ENCODE measurements at regions not wholly inside any gene's neighbourhood (a gene's known extent, or its start where the extent isn't known, plus 50 kb on each side); places are given as distances from the start of the nearest gene placed in this dataset.

GRCh38 chr9:26502311-26502710, 390.3 kb downstream of the CAAP1 start:
- TF ChIP-seq CTCF (IDR thresholded peaks at IDR 0.05) (no peak), EP300 (IDR thresholded peaks at IDR 0.05) (no peak), POLR2A (IDR thresholded peaks at IDR 0.05) (no peak)
